Stimulated activated CD4-positive, alpha-beta T cell treated with anti-CD3 and anti-CD28 coated beads, Interleukin-1b, Interleukin-23, amount 100 ng/mL, for 24 hours (primary cell): ENCODE measurements at regions not wholly inside any gene's neighbourhood (a gene's known extent, or its start where the extent isn't known, plus 50 kb on each side); places are given as distances from the start of the nearest gene placed in this dataset.
"Not testable (repeated sequence)": the region's sequence is repeated elsewhere in the genome, so short reads cannot be mapped to it uniquely, and the experiment has no call there.

Experiments used
- DNase-seq, 4 experiments: peaks; one replicate each; pipeline ENCODE4 v3.0.0-alpha.2; 2020; ENCODE audit warnings: low read depth in 4 of 4, low spot score in 1 of 4

DNA sequence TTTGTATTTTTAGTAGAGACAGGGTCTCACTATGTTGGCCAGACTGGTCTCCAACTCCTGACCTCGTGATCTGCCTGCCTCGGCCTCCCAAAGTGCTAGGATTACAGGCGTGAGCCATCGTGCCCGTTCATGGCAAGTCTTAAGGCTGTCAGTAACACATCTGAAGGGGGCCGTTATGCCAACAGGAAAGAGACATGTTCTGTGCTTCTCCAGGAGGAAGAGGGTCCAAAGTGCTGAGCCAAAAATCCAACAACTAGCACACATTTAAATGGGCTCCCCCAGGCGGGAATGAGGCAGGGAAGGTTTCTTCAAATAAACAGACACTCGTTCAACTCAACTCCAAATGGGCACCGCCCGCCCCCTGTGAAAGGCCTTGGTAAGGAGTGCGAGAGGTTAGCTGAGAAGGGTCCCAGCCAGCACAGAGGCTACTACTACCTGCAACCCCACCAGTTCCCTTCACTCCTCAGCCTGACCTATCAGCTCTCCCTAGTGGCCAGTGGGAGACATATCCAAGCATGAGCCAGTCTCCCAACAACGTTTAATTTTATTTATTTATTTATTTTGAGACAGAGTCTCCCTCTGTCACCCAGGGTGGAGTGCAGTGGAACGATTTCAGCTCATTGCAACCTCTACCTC is 84.1 kb upstream of the DMRT1 start:
- DNase-seq = no peak

DNA sequence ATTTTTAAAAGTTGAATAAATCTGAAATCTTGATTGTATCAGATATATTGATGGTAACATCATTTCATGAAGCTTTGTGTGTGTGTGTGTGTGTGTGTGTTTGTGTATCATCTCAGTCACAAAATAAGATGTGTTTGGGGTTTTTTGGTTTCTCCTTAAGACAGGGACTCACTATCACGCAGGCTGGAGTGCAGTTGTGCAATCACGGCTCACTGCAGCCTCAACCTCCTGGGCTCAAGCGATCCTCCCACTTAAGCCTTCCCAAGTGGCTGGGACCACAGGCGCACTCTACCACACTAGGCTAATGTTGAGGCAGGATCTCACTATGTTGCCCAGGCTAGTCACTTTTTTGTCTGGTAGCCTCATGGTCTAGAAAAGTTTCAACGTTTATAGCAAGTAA is 83.4 kb upstream of the DMRT1 start:
- no peak for DNase-seq

DNA sequence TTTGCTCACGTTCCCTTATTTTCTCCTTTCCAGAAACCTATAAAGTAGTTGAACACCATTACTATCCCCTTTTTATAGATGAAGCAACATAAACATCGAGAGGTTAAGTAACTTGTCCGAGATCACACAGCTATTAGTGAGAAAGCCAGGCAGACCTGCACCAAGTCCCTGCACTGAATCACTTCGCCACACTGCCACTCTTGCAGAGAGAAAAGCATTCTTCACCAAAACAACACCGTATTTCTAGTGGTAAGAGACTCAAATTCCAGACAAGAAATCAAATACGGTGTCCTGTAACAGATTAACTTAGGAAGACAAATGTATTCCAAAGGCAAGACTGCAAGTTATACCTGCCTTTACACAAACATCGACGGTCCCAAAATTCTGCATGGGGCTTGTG is 82.0 kb upstream of the DMRT1 start:
- DNase-seq = no peak

DNA sequence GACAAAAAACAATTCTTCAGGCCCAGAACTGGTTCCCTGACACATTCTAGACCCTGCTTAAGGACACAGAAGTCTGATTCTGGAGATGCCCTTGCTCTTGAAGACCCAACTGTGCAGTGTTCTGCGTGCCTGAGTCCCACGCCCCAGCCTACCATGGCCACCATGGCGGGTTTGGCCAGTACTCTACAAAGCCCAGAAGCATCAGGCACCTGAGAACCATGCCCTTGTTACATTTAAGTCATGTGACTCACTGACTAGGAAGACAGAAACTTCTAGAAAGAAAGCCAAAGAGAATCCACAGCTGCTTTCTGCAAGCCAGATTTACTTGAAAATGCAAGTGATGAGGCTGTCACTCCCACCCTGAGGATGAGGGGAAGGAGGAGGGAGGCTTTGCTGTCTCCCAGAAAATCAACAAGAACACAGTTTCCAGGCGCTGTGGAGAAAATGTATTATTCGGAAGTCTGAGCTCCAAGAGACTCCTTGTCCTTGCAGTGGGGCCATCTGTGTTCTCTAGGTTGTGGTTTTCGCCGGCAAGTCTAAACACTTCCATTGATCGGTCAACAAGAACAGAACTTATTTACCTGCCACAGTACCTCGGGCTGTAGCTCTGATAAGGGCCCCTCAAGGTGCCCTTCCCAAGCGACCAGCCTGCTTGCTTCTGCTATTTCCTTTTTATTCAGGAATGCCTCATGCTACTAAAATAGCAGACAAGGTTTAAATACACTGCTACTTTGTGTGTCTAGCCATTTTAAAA is 81.3 kb upstream of the DMRT1 start:
- DNase-seq = no peak

DNA sequence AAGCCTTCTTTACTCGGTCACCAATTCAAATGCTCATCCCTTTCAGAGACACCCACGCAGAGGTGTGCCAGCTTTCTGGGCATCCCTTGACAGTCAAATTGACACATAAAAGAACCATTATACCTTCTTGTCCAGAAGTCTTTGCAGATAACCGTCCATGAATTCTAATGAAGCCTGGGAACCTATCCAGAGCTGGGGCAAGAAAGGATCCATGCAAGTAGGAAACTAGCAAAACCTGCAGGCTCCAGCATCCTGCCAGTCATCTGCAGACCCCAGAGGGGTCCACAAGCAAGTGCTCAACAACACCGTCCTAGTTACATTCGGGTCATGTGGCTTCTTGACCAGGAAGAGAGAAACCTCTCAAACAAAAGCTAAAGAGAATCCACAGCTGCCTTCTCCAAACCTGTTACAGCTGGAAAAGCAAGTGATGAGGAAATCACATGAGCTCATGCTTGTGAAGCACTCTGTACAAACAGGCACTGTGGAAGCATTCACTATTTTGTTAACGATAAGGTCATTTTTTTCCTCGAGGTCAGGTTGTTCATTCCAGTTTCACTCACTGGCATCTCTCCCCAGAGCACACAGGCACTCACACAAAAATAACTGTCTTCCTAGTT is 80.2 kb upstream of the DMRT1 start:
- DNase-seq = no peak

DNA sequence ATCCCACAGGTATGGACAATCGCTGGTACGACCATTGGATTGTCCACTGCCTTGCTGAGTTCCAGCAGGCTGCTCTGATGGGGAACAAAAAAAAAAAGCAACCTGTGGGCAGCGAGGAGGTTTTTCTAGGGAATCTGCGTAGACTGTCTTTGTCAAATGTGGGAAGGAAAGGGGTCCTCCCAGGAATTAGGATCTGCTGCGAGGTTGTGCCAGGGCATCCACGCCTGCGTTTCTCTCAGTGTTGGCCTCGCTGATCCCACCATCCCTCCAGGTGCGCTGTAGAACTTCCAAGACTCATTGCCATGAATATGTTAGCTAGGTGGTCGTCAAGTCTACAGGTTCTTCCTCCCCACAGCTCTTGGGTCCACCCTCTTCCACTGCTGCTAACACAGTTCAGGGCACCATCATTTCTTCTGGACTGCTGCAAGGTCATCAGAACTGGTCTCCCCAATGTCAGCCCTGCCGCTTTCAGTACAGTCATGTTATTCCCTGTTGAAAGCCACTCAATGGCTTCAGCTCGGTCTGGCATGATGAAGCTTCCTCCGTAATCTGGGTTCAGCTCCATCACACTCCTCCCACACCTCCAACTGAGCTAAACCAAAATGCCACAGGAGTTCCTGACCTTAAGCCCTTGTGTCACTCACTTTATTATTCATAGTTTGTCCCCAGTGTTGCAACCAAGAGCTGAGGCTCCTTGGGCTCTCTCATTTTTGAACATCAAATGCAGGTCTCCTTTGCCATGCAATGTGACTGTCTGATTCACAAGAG is 79.5 kb upstream of the DMRT1 start:
- no peak for DNase-seq

DNA sequence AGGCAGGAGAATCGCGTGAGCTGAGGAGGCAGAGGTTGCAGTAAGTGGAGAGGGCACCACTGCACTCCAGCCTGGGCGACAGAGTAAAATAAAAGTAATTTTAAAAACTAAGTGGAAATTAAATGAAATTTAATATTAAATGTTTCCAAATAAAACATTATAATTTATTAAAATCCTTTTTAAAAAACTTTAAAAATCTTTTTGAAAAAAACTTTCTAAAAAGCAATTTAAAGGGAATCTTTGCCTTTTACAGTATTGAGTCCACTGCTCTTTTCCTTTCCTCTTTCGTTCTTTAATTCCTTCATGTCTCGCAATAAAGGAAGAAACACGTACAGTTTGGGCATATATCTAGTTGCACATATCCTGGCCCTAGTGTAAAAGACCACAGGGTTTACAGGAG is 77.8 kb upstream of the DMRT1 start:
- DNase-seq = no peak

DNA sequence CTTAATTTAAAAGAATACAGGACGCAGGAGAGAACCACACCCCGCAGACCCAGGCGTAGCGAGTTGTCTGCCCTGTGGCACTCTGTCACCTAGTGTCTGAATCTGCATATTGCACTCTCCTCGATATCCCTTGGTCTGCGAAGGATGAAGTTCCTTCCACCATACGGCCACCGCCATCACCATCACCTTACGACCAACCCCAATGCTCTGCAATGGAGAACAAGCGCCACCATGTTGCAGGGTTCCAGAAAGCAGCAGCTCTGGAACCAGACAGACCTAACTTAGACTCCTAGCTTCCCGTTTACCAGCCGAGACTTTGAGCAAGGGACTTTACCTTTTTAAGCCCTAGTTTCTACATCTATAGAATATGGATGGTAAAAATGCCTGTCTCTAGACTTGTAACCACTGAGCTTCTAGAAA is 77.4 kb upstream of the DMRT1 start:
- peak in 1 of 4 experiments; percentile 4 for DNase-seq

DNA sequence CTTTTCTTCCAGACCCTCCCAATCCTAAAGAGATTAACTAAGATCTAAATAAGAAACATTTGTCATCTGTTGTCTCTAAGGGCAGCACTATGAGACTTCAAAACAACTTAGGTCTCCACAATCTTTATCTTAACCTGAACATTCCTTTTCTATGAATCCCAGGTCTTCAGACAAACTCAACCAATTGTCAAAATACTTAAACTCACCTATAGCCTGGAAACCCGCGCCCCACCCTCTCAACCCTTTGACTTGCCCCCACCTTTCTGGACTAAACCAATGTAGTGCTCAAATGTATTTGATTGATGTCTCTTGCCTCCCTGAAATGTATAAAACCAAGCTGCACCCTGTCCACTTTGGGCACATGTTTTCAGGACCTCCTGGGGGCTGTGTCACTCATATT is 76.5 kb upstream of the DMRT1 start:
- DNase-seq = no peak

DNA sequence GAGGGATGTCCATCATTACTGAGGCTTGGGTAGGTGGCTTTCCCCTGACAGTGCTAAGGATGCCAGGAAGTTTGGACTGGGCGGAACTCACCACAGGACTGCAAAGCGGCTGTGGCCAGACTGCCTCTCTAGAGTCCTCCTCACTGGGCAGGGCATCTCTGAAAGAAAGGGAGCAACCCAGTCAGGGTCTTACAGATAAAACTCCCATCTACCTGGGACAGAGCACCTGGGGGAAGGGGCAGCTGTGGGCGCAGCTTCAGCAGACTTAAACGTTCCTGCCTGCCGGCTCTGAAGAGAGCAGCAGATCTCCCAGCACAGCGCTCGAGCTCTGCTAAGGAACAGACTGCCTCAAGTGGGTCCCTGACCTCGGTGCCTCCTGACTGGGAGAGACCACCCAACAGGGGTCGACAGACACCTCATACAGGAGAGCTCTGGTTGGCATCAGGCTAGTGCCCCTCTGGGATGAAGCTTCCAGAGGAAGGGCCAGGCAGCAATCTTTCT is 74.4 kb upstream of the DMRT1 start:
- DNase-seq = not testable (repeated sequence)

DNA sequence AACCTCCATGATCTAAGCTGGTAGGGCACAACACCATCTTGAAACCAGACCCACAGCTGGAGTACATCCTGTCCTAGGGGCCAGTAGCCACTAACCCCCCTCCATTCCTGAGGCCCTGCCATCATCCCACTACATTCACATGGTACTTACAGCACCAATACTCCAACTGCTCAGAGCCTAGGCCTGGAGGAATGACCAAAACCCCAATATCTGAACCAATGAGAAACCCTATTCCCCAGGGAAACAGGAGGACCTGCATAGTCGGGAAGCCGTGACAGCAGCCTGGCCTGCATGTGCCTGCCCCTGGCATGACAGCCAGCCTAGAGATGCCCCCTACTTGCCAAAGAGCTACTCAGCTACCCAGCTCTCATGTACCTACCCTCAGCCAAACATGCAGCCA is 65.4 kb upstream of the DMRT1 start:
- DNase-seq = no peak

DNA sequence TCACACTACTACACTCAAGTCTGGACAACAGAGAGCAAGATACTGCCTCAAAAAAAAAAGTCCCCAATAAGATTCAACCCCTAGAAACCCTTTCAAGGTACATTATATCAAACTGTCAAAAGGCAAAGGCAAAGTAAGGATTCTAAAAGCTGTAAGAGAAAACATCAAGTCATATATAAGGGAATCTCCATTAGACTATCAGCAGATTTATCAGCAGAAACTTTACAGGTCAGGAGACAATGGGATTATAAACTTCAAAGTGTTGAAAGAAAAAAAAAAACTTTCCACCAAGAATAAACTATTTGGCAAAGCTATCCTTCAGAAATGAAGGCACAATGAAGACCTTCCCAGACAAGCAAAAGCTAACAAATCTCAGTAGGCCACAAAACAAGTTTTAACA is 63.5 kb upstream of the DMRT1 start:
- DNase-seq = no peak

DNA sequence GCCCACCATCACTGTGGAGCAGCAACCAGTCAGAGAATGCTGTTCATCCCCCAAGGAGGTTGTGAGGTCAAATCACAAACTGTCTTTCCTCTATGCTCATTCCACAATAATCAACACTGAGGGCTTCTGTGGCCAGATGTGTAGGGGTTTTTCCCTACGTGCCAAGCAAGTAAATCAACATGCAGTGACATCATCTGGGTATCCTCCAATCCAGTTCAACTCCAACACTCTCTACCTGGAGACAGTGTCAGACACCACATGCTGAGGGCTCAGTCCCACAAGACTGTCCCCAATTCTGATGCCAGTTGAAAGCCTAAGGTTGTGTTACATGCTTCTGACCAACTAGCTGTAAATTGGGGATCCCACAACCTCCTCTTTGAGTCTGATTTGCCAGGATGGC is 57.3 kb upstream of the DMRT1 start:
- DNase-seq = no peak

DNA sequence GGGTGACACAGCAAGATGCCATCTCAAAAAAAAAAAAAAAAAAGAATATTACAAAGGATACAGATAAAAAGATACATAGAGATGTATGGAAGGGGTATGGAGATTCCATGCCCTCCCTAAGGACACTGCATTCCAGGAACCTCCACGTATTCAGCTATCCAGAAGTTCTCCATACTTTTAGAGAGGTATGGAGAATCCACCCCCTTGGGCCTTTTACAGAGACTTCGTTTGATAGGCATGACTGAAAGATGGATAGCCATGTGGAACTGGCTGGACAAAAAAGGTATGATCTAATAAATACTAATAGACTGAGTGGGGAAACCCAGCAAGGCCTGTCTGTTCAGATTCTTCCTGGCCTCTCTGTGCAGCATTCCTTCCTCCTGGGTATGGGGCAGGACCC is 56.6 kb upstream of the DMRT1 start:
- DNase-seq = no peak

DNA sequence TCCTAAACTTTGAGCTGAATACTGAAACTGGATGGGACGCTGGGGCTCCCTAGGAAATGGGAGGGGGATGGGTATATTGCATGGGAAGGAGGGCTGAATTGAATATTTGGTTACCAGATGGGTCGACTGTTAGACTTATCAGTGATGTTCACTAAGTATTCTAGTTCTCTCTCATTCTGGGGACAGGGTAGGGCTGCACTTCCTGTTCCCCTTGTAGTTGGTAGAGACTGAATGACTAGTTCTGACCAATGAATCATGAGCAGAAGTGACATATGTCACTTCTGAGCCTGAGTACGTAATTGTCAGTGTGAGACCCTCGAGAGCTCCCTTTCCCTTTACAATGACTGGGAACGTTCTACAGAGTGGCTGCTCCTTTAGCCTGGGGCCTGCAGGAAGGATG is 55.5 kb upstream of the DMRT1 start:
- no peak for DNase-seq

DNA sequence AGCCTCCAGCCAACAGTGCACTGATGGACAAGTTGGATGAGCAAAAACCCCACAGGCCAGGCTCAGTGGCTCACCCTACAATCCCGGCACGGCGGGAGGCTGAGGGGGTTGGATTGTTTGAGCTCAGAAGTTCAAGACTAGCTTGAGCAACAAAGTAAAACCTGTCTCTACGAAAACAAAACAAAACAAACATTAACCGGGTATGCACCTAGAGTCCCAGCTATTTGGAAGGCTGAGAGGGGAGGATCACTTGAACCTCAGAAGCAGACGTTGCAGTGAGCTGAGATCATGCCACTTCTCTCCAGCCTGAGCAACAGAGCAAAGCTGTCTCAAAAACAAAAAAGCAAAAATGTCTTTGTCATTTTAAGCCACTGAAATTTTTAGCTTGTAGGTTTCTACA is 55.1 kb upstream of the DMRT1 start:
- no peak for DNase-seq

DNA sequence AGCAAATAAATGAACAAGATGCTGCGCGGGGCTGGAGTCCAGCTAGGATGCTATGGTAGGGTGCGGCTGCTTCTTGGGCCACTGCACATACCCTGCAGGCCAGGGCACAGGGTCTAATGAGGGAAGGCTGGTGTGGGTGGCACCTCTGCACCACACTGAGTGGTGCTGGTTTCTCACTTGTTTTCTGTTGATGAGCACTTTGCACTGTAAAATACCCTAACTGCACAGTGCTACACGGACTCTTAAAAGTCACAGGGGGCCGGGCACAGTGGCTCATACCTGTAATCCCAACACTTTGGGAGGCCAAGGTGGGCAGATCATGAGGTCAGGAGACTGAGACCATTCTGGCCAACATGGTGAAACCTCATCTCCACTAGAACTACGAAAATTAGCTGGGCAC is 52.7 kb upstream of the DMRT1 start:
- DNase-seq = no peak
